ENCODE measurements at regions not wholly inside any gene's neighbourhood (a gene's known extent, or its start where the extent isn't known, plus 50 kb on each side); places are given as distances from the start of the nearest gene placed in this dataset.

GRCh38 chr11:126137136-126137535 lies 74.3 kb downstream of the RPUSD4 start (continued):
- TF ChIP-seq ZBTB43 (CRISPR knock-in tag; IDR thresholded peaks at IDR 0.05), result no peak
- TF ChIP-seq MTA2 (IDR thresholded peaks at IDR 0.05; ENCODE audit: low read depth), result no peak
- TF ChIP-seq ZNF407 (IDR thresholded peaks at IDR 0.05; ENCODE audit: low read depth), result no peak
